Stimulated activated CD4-positive, alpha-beta T cell treated with anti-CD3 and anti-CD28 coated beads, TNF-alpha, amount 100 ng/mL, for 48 hours (primary cell): ENCODE measurements at regions not wholly inside any gene's neighbourhood (a gene's known extent, or its start where the extent isn't known, plus 50 kb on each side); places are given as distances from the start of the nearest gene placed in this dataset.
"Not testable (repeated sequence)": the region's sequence is repeated elsewhere in the genome, so short reads cannot be mapped to it uniquely, and the experiment has no call there.

Experiments
- DNase-seq, 3 donors: peaks; one replicate each; pipeline ENCODE4 v3.0.0-alpha.2; 2020; ENCODE audit warnings: low read depth in 3 of 3

DNA sequence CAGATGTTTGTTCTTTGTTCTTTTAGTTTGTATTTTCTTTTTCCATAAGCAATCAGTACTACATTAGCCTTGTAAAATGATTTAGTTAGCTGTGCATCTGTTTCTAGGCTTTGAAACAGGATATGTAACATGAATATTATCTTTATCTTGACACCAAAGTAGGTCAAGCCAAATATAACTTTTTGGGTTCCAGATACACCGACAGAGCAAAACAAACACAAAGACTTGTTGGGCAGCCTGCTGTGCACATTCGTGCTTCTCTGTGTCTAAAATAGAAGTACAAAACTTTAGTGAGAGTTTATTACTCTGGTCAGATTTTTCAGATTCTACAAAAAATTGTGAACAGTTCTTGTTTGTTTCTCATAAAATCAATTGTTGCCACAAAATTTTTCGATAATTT lies 1059.3 kb upstream of the GYPC start:
- no peak for DNase-seq

DNA sequence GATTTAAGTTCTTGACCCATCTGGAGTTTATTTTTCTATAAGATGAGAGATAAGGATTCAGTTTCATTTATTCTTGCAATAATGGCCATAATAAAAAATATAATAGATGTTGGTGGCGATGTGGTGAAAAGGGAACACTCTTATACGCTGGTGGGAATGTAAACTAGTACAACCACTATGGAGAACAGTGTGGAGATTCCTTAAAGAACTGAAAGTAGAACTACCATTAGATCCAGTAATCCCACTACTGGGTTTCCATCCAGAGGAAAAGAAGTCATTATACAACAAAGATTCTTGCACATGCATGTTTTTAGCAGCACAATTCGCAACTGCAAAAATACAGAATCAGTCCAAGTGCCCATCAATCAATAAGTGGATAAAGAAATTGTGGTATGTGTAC lies 1040.5 kb upstream of the GYPC start:
- no peak for DNase-seq

DNA sequence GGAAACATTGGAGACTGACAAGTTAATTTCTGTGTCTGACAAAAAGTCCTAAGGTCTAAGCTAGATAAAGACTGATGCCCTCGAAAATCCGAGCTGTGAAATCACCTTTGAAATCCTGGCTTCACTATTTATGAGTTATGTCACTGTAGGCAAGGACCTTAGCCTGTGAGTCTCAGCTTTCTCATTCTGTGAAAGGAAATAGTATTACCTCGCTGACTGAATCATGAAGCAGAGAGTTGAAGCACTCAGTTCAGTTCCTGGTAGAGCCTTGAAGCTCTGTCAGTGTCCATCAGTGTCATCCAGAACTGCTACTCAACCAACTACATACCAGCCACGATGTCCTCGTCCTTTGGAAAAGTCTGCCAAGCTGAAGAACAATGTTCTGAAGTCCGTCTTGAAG lies 1025.6 kb upstream of the GYPC start:
- DNase-seq, result no peak

DNA sequence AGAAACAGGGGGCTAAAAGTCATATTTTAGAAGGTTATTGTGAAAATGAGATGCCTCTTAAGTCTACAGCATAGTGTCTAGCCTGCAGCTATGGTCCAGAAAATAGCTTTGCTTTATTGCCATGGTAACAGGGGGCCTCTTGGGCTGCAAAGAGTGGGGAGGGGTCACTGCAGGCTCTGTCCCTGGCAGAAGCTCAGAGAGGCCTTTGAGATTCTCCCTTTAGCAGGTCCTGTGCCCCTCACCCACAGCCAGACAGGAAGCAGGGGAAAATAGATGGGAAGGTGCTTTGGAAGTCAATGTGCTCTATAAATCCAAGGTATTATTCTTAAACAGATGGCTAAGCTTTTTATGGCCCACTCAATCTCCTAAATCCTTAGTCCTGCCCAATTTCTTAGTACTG lies 1021.3 kb upstream of the GYPC start:
- no peak for DNase-seq

DNA sequence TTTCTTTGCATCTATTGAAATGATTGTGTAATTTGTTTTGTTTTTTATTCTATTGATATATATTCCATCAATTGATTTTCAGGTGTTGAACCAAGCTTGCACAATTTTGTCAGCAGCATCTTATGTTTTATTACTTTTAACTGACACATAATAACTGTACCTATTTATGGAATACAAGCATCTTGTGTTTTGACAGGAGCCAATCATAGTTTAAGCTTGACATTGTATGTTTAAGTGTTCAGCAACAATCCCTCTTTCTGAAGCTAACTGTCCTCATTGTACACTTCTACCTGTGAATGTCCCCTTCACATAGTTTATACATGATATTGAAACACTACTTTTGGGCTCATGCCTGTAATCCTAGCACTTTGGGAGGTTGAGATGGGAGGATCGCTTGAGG lies 1017.6 kb upstream of the GYPC start:
- no peak for DNase-seq

DNA sequence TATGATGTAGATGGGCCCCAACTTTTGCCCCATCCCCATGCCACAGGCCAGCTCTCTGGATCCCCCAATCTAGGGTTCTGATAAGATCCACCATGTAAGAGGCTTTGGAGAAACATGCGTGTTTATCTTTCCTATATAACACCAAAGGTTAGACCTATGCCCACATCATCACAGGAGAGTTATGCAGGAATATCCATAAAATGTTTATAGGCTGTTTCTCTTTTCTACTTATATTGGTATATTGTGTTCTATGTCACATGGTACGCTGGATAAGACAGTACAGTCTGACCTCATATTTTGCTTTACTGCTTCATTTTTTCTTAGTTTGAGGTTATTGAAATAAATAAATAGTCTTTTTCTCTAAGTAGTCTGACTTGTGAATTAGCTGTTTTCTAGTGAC lies 1013.9 kb upstream of the GYPC start:
- no peak for DNase-seq

DNA sequence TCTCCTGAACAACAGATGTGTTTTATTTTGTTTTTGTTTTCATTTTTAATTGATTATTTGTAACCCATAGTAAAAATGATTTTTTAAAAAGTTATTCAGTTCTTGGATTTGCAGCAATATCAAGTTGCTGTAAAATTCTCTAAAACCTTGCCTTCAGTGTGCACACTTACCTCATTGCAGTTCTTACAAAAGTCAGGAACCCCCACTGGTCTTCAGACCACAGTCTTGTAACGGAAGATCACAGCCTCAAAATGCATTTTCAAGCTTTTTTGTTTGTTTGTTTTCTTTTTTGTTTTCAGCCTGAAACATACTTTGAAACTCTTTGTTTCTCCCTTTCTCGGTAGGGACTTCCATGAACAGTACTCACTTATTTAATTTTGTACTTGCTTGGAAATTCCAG lies 1012.8 kb upstream of the GYPC start:
- no peak for DNase-seq

DNA sequence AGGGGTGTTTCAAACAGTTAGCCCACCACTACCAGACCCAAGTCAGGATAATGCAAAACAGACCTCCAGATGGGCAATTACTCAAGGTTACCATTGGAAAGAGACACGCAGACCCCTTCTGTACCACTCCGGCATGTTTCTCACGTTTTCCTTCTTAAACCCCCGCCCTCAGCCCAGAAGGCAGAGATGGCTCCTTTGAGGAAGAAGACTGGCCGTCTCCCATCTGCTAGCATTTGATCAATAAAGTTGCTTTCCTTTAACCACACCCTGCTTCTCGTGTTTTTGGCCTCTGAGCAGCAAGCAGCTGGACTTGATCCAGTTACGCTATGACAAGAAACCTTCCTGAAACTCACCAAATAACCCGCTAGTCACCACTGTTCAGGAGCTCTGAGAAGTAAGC lies 1012.4 kb upstream of the GYPC start:
- DNase-seq, result no peak

DNA sequence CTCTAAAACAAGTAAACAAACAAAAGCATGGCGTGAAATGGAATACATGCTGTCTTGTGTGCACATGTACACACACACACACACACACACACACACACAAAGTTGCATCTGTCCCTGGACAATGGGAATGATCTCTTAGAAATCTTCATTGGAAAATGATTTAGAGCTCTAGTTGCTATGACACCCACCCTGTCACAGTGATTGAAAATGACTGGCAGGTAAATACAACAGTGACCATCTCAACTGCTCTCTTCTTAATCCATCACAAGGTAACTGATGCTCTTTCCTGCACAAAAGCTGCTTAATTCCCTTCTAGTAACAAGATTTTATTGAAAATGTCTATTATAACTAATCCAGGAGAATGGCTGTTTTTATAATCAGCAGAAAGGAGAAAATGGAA lies 1011.7 kb upstream of the GYPC start:
- DNase-seq, result no peak

DNA sequence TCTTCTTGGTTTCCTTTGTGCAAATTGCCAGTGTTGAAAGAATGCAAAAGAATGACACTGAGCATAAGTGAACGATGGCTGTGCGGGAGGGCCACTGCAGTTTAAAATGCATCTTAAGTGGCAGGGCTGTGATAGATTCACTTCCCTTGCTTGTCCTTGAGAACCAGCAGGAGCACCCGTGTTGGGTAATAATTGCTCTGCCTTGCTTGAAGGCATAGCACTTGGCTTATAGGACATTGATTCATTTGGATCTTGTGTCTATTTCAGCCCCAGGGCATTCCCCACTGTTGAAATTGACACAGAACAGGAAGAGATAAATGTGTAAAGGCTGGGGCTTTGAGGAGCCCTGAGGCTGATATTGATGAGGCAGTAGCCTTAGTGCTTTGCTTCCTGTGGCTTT lies 1003.7 kb upstream of the GYPC start:
- DNase-seq, result no peak

DNA sequence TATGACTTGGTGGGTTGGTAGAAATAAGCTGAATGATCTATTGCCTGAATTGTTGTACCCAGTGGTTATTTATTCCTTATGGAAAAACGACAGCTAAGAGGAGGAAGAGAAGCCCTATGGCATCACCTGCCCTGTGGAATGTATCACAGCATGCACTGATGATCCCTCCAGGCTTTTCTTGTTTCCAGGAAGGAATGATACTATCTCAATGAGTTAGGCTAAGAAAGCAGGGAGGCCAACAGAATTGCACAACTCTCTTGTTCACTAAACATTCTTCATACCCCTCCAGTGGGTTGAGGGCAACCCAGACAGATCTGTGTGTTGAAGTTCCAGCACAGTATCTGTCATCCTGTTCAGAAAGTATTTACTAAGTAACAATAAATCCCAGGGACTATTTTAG lies 1001.7 kb upstream of the GYPC start:
- no peak for DNase-seq

DNA sequence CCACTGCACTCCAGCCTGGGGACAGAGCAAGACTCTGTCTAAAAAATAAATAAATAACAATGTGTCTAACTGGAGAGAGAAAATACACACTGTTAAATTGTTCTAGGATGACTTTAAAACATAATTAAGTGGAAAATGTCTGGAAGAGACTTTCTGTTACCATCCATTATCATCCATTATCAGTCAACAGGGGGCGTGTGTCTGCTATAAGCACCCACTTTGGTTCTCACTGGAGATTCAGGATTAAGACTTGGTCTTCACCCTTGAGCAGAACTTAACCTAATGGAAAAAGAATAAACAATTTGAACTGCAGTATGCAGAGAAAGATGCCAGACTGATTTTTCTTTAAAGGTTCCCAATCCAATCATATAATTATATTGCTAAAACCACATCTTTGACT lies 999.8 kb upstream of the GYPC start:
- no peak for DNase-seq

DNA sequence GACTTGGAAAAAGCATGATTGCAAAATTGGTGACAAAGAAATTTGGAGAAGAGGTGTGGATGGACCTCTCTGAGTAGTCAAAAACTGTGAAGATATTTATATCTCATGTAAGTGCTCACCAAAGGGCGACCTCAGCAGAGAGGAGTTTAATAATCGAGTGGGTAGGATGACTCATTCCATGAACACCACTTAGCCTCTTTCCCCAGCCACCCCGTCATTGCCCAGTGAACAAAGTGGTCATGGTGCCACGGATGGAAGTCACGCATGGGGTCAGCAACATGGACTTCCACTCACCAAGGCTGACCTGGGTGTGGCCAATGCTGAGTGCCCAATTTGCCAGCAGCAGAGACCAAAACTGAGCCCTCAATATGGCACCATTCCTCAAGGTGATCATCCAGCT lies 997.4 kb upstream of the GYPC start:
- DNase-seq, result no peak

DNA sequence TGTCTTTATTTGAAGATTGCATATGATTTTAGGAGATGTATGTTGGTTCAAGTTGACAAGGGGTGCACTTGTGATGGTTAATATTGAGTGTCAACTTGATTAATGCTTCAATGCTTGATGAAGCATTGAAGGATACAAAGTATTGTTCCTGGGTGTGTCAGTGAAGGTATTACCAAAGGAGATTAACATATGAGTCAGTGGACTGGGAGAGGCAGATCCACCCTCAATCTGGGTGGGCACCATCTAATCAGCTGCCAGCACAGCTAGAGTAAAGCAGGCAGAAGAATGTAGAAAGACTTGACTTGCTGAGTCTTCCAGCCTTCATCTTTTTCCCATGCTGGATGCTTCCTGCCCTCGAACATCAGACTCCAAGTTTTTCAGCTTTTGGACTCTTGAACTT lies 995.6 kb upstream of the GYPC start:
- DNase-seq, result not testable (repeated sequence)

DNA sequence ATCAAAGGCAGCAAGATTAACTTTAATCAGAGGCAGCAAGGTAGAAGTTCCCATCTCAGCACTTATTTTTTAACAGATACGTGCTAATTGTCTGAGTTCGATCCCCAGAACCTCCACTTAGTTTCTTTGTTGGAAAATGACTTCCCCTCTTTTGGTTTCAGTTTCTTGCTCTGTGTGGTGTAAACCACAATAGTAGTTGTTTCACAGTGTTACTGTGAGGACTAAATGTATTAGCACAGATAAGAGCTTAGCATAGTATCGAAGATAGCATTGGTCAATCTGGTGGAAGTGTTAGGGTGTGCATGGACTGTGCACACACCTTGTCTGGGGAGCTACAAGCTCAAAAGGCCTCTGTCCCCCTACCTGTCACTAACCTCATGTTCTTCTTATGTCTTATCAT lies 988.3 kb upstream of the GYPC start:
- DNase-seq, result no peak

DNA sequence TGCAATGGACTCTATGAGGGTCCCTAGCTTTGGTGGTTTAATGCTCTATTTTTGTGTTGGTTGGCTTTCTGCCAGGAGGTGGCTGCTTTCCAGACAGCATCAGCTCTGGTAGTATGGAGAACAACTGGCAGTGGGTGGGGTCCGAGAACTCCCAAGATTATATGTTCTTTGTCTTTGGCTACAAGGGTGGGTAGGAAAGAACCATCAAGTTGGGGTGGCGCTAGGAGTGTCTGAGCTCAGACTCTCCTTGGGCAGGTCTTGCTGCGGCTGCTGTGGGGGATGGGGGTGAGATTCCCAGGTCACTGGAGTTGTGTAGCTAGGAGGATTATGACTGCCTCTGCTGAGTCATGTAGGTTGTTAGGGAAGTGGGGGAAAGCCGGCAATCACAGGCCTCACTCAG lies 976.1 kb upstream of the GYPC start:
- no peak for DNase-seq

DNA sequence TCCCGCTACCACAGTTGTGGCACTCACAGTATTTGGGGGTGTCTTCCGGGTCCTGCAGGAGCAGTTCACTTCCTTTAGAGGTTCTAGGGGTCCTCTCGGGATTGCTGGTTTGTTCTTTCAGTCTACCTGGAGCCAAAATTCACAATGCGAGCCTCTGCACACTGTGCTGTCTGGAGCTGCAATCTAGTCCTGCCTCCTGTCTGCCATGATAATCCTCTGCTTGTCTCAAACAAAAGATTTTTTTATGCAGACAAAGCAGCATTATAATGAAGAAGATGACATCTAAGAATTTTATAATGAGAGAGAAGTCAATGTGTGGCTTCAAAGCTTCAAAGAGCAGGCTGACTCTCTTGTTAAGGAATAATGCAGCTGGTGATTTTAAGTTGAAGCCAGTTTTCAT lies 975.1 kb upstream of the GYPC start:
- DNase-seq, result no peak

DNA sequence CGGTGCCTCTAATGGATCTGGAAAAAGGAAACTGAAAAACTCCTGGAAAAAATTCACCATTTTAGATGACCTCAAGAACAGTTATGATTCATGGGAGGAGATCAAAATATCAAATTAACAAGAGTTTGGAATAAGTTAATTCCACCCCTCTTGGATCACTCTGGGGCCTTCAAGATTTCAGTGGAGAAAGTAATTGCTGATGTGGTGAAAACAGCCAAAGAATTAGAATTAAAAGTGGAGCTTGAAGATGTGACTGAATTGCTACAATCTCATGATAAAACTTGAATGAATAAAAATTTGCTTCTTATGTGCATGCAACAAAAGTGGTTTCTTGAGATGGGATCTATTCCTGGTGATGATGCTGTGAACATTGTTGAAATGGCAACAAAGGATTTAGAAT lies 974.4 kb upstream of the GYPC start:
- DNase-seq, result no peak

DNA sequence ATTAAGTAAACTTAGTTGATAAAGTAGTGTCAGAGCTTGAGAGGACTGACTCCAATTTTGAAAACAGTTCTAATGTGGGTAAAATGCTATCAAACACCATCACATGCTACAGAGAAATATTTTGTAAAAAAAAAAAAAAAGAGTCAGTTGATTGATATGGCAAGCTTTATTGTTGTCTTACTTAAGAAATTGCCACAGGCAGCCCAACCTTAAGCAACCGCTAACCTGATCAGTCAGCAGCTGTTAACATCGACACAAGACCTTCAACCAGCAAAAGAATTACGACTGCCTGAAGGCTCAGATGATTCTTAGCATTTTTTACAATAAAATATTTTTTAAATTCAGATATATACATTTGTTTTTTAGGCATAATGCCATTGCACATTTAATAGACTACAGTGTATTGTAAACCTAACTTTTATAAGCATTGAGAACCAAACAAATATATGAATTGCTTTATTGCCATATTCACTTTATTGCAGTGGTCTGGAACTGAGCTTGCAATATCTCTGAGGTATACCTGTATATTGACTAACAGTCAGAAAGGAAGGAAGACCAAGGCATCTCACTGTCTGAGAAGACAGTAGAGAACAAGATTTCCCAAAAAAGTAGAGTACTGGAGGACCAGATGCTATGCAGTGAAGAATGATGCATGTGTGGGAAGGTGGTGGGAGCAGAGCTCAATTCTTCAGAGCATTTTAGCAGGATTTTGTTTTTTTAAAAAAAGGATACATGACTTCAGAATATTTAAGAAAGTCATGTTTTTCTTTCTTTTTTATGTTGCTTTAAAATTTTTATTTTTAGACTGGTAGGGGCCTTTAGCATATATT lies 973.8 kb upstream of the GYPC start:
- no peak for DNase-seq

DNA sequence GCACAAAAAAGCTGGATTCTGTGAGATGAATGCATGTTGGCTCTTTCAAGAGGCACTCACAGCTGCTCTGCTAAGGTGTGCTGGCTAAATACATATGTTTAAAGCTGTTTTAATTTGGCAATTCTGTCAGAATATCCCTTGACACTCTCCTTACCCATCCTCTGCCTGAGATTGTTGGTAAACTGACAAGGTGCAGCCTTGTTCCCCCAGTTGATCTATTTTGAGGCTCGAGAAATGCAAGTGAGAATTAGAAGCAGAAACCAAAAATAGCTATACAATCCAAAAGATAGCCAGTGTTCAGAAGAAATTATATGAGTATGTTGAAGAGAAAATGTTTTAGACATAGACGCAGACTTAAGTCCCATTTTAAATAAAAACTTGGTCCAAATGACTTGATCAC lies 971.7 kb upstream of the GYPC start:
- DNase-seq, result no peak

DNA sequence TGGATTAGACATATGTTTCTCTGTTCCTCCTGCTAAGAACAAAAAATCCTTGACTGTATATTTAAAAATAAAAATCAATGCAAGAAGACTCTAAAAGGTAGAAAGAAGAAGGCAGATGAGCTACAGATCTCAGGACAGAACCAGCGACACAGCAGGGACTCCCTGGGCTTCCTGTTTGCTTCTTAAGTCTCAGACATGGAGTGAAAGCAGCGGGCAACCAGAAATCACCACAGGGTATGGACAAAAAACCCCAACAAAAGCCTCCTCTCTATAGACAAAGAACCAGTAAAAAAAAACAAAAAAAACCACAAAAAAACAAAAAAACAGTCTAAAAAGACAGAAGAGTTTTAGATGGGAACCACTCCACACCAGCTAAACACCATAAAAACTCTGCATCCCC lies 971.0 kb upstream of the GYPC start:
- DNase-seq, result no peak

DNA sequence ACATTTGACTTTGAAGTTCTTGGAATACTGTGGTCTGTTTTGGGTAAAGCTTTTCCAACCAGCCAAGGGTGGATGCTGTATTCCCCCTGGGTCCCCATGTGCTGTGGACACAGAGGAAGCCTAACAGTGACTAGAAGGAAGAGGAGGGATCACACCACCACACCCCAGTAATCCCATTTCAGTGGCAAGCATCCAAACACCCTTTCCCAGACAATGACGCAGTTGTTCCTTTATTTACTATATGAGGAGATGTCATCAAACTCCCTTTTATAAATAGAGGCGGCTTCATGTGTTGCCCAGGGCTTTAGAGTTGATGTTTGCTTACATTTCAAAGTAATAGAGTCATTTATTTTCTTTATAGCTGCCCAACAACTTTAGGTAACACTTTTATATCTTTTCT lies 959.4 kb upstream of the GYPC start:
- DNase-seq, result no peak

DNA sequence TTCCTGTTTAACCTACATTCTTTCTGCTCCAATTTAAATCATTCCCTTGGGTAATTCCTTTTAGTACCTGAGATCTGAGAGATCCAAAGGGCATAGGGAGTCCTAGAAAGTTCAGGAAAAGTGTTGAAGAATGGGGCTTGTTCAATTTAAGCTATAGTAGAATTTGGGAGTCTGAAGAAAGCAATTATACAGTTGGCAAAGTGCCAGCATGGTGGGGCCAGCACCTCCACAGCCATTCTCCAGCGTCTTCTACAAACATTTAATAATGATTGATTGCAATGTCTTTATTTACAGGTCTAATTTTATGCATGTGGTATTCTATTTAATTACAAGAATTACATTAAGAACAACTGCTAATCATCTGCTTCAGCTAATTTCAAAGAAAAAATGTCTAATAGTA lies 957.7 kb upstream of the GYPC start:
- DNase-seq, result no peak

DNA sequence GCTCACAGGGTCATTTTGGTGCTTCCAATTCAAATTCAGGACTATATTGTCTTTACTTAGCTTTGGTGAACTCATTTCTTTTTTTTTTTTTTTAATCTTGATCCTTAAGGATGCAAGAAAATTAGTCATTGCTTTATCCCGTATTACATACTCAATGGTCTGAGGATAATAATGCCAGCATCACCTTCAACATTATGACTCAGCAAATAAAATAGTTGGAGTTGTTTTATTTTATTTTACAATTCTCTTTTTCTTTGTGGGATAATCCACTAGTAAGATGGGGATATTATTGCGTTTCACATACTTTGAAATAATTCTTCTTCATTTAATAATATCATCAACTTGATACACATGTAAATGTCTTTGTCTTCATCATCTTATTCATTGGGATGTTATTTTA lies 954.9 kb upstream of the GYPC start:
- no peak for DNase-seq
